Heart right ventricle (tissue), 16 donors: ENCODE measurements at regions not wholly inside any gene's neighbourhood (a gene's known extent, or its start where the extent isn't known, plus 50 kb on each side); places are given as distances from the start of the nearest gene placed in this dataset.

Source experiments
- ATAC-seq, 8 donors: fragments of 200-7000 bp; cut with Tn5 transposase; one replicate each; pipeline ENCODE4 v1.9.1; 2020; ENCODE audit warnings: mild to moderate bottlenecking in 8 of 8, moderate library complexity in 8 of 8, moderate number of reproducible peaks in 1 of 8
- DNase-seq, 2 donors: peaks; one replicate each; pipeline ENCODE4 v3.0.0-alpha.2; 2020
- H3K27ac ChIP-seq, 10 donors: fragments of 200-600 bp; sonication (generic) in 2 of 10; one replicate each; pipeline versions ENCODE4 v1.5.0 to v1.8.0; 2020 to 2022; ENCODE audit warnings: mild to moderate bottlenecking in 3 of 10
- H3K27me3 ChIP-seq, 7 donors: fragments of 200-600 bp; one replicate each; pipeline ENCODE4 v1.8.0; 2021 to 2022; ENCODE audit warnings: mild to moderate bottlenecking in 2 of 7
- H3K36me3 ChIP-seq, 9 donors: fragments of 200-600 bp; sonication (generic) in 1 of 9; one replicate each; pipeline versions ENCODE4 v1.5.0 to v1.8.0; 2020 to 2022; ENCODE audit warnings: mild to moderate bottlenecking in 2 of 9
- H3K4me1 ChIP-seq, 9 donors: fragments of 200-600 bp; sonication (generic) in 1 of 9; one replicate each; pipeline versions ENCODE4 v1.5.0 to v1.8.0; 2020 to 2022; ENCODE audit warnings: mild to moderate bottlenecking in 4 of 9
- H3K4me3 ChIP-seq, 10 donors: fragments of 200-600 bp; sonication (generic) in 2 of 10; one replicate each; pipeline versions ENCODE4 v1.5.0 to v1.8.0; 2020 to 2022; ENCODE audit warnings: mild to moderate bottlenecking in 7 of 10, moderate library complexity in 2 of 10
- H3K9me3 ChIP-seq, 11 donors: fragments of 200-600 bp in 10 of 11; sonication (generic) in 2 of 11; one replicate each; pipeline versions ENCODE4 v1.5.0 to v1.8.0; 2013 to 2022; ENCODE audit warnings: mild to moderate bottlenecking in 2 of 11, control low read depth in 1 of 11, moderate library complexity in 1 of 11
- CTCF ChIP-seq, 9 donors: fragments of 200-600 bp; sonication (generic) in 2 of 9; IDR thresholded peaks; one replicate each; pipeline versions ENCODE4 v1.5.0 to v1.8.0; 2021 to 2022; ENCODE audit warnings: antibody characterized with exemption in 9 of 9, mild to moderate bottlenecking in 5 of 9, moderate library complexity in 1 of 9
- WGBS, 2 donors: extraction: QIAGEN DNeasy Blood & Tissue Kit; methylation state at CpG; one replicate each; pipeline ENCODE4 v1.1.7; 2013; ENCODE audit warnings: inconsistent platforms in 1 of 2; 5-methylcytosine and 5-hydroxymethylcytosine counted together
- intact Hi-C, 10 donors: fragments of 100-400 bp; cut with DNase I; formaldehyde crosslinking; loops; one replicate each; pipeline versions ENCODE4 v1.11.1 to v1.14.2; 2022
- donor health status: Arrhythmogenic right ventricular cardiomyopathy.
- donor health status: ischemic (EF 13 %, LVEDD 7.1; RV severe dilation, severe dysfunction).
- donor health status: healthy with polysubstance abuse.
- donor health status: DM: no; HTN: yes; CAD: no.
- donor health status: DM: no; HTN: no; CAD: no.
- donor health status: ischemic (EF 25% LVEDD 6.9; RV normal size, moderate dysfunction).
- donor health status: ischemic (EF 25% LVEDD 5.7; RV mildly dilated, moderate dysfunction).
- donor health status: healthy.
- donor health status: DM: yes; HTN: yes; CAD: no.
- donor health status: Ischemic cardiomyopathy.
- donor health status: ischemic (EF 35%, LVEDD 5.7; RV mildly dilated, moderate dysfunction).
- donor health status: nonischemic (EF 11% LVEDD 7.7; RV severe dilation, severe dysfunction).
- donor health status: DM: yes; HTN: yes; CAD: no.
- donor health status: PGD.
- donor health status: ischemic (EF 29% LVEDD 5.4; RV normal size, mild dysfunction).
- donor health status: nonischemic (EF 23%, LVEDD 6.1; RV moderate dilation, normal function).

GRCh38 chr11:70654016-70654415 is 255.7 kb downstream of the CTTN start:
- ATAC-seq = no peak
- no peaks in the 10 kb centered on the region for H3K36me3 ChIP-seq
- H3K27ac ChIP-seq = no peak overlapping the region
- peaks cover 0 to 28% (median 0%) of the 10 kb centered on the region in 7 donors for H3K27me3 ChIP-seq
- H3K4me1 ChIP-seq = peaks cover 0 to 15% (median 7%) of the 10 kb centered on the region in 9 donors
- H3K9me3 ChIP-seq = no peaks in the 10 kb centered on the region
- DNase-seq = no peak
- no peak overlapping the region for H3K4me3 ChIP-seq
- intact Hi-C loops = no loop called here
- TF ChIP-seq CTCF (IDR thresholded peaks at IDR 0.05) = no peak
- 75 to 80% methylated on average over 8 of the region's 8 CpGs for WGBS, 2 donors

- DNase-seq (no peak), ATAC-seq (no peak)
- TF ChIP-seq CTCF (IDR thresholded peaks at IDR 0.05) = no peak
- Histone ChIP-seq H3K4me1 (peaks cover 0 to 15% (median 7%) of the 10 kb centered on the region in 9 donors), H3K9me3 (no peaks in the 10 kb centered on the region), H3K36me3 (no peaks in the 10 kb centered on the region), H3K27me3 (peaks cover 0 to 45% (median 10%) of the 10 kb centered on the region in 7 donors), H3K27ac (no peak overlapping the region), H3K4me3 (no peak overlapping the region)
- 78 to 80% methylated on average over 8 of the region's 8 CpGs for whole genome bisulfite sequencing, 2 donors
- intact Hi-C loops = no loop called here
Measured at GRCh38 chr11:70655816-70656215, 257.5 kb downstream of the CTTN start.

- H3K27ac ChIP-seq = no peak overlapping the region
- DNase-seq = no peak
- WGBS, 2 donors = 21 to 22% methylated on average over 10 of the region's 10 CpGs
- no peaks in the 10 kb centered on the region for H3K36me3 ChIP-seq
- intact Hi-C loops = no loop called here
- TF ChIP-seq CTCF (IDR thresholded peaks at IDR 0.05) = no peak
- no peaks in the 10 kb centered on the region for H3K9me3 ChIP-seq
- peaks cover 0 to 15% (median 7%) of the 10 kb centered on the region in 9 donors for H3K4me1 ChIP-seq
- ATAC-seq = peak in 2 of 8 donors; percentile 33 to 41
- H3K4me3 ChIP-seq = no peak overlapping the region
- peaks cover 0 to 49% (median 15%) of the 10 kb centered on the region in 7 donors for H3K27me3 ChIP-seq
Measured at GRCh38 chr11:70656252-70656651, 257.9 kb downstream of the CTTN start.

- H3K27ac ChIP-seq = no peak overlapping the region
- H3K36me3 ChIP-seq = no peaks in the 10 kb centered on the region
- peaks cover 3 to 31% (median 24%) of the 10 kb centered on the region in 9 donors for H3K4me1 ChIP-seq
- no peak for DNase-seq
- WGBS, 2 donors = 88% methylated on average over 13 to 14 of the region's 14 CpGs
- intact Hi-C loops = no loop called here
- no peak for TF ChIP-seq CTCF (IDR thresholded peaks at IDR 0.05)
- no peaks in the 10 kb centered on the region for H3K9me3 ChIP-seq
- no peak for ATAC-seq
- no peak overlapping the region for H3K4me3 ChIP-seq
- peaks cover 13 to 85% (median 53%) of the 10 kb centered on the region in 7 donors for H3K27me3 ChIP-seq
Measured at GRCh38 chr11:70660059-70660888, 261.9 kb downstream of the CTTN start.
